ACHN (cell line): ENCODE measurements at regions not wholly inside any gene's neighbourhood (a gene's known extent, or its start where the extent isn't known, plus 50 kb on each side); places are given as distances from the start of the nearest gene placed in this dataset.
A peak's percentile ranks its signal among the peaks of the same experiment; 100 is the strongest.

Source experiments
- DNase-seq: peaks from one replicate; pipeline ENCODE4 v3.0.0-alpha.2; 2015
- in situ Hi-C: cut with HindIII; loops from 2 replicates; pipeline ENCODE4 v1.10.0; 2017; ENCODE audit warnings: low sequenced_read_pairs, low pct_ligation_motif_present, low pct_unique_long_range_greater_than_20kb

- in situ Hi-C loops: no loop called here
Measured at GRCh38 chr20:52416953-52417352, 225.4 kb upstream of the ZFP64 start.

GRCh38 chr20:52411611-52412010, 220.0 kb upstream of the ZFP64 start:
- DNase-seq: no peak
- in situ Hi-C loops: no loop called here

More at GRCh38 chr20:52416953-52417352, 225.4 kb upstream of the ZFP64 start:
- DNase-seq: no peak

- in situ Hi-C loops: no loop called here
- no peak for DNase-seq
Measured at GRCh38 chr20:52410731-52411234, 219.2 kb upstream of the ZFP64 start.

- no peak for DNase-seq
- in situ Hi-C loops: no loop called here
Measured at GRCh38 chr20:52410182-52410647, 218.6 kb upstream of the ZFP64 start.

- DNase-seq: no peak
- in situ Hi-C loops: no loop called here
Measured at GRCh38 chr20:52405986-52406385, 214.4 kb upstream of the ZFP64 start.

GRCh38 chr20:52405417-52405816, 213.8 kb upstream of the ZFP64 start:
- in situ Hi-C loops: no loop called here
- DNase-seq: no peak

- DNase-seq: no peak
- in situ Hi-C loops: no loop called here
Measured at GRCh38 chr20:52404671-52405070, 213.1 kb upstream of the ZFP64 start.

- in situ Hi-C loops: no loop called here
- DNase-seq: no peak
Measured at GRCh38 chr20:52402950-52403349, 211.4 kb upstream of the ZFP64 start.

GRCh38 chr20:52402514-52402913, 210.9 kb upstream of the ZFP64 start:
- DNase-seq: no peak
- in situ Hi-C loops: no loop called here

- no peak for DNase-seq
- in situ Hi-C loops: no loop called here
Measured at GRCh38 chr20:52401431-52401830, 209.9 kb upstream of the ZFP64 start.

- DNase-seq: no peak
- in situ Hi-C loops: no loop called here
Measured at GRCh38 chr20:52399352-52399751, 207.8 kb upstream of the ZFP64 start.

- in situ Hi-C loops: no loop called here
- DNase-seq: no peak
Measured at GRCh38 chr20:52389606-52390005, 198.0 kb upstream of the ZFP64 start.

- DNase-seq: no peak
- in situ Hi-C loops: no loop called here
Measured at GRCh38 chr20:52383995-52384621, 192.5 kb upstream of the ZFP64 start.

- in situ Hi-C loops: no loop called here
- DNase-seq: no peak
Measured at GRCh38 chr20:52382933-52383332, 191.4 kb upstream of the ZFP64 start.

GRCh38 chr20:52379723-52380336, 188.3 kb upstream of the ZFP64 start:
- in situ Hi-C loops: no loop called here
- peak; percentile 13 for DNase-seq

- in situ Hi-C loops: no loop called here
- DNase-seq: no peak
Measured at GRCh38 chr20:52372169-52372568, 180.6 kb upstream of the ZFP64 start.

- in situ Hi-C loops: no loop called here
Measured at GRCh38 chr20:52365688-52366087, 174.1 kb upstream of the ZFP64 start.

GRCh38 chr20:52364405-52364804, 172.8 kb upstream of the ZFP64 start:
- in situ Hi-C loops: no loop called here
- DNase-seq: no peak

More at GRCh38 chr20:52365688-52366087, 174.1 kb upstream of the ZFP64 start:
- DNase-seq: no peak

GRCh38 chr20:52361650-52362049, 170.1 kb upstream of the ZFP64 start:
- DNase-seq: no peak
- in situ Hi-C loops: no loop called here

GRCh38 chr20:52349806-52350205, 158.2 kb upstream of the ZFP64 start:
- in situ Hi-C loops: no loop called here
- DNase-seq: no peak
